MCF 10A (cell line): ENCODE measurements at regions not wholly inside any gene's neighbourhood (a gene's known extent, or its start where the extent isn't known, plus 50 kb on each side); places are given as distances from the start of the nearest gene placed in this dataset.

Experiments used
- BruUV-seq: library from RNA; stranded (reverse); fragments of 400-500 nt; replicated peaks from 2 replicates; lab custom pipeline; 2021; lab: Mats Ljungman, UMichigan
- CTCF ChIA-PET: fragments of 300-600 bp; sonication (Branson Sonifier 250); formaldehyde crosslinking; extraction: SDS; loops from one replicate; lab custom pipeline; 2021; ENCODE audit warnings: antibody characterized with exemption, inconsistent platforms; lab: Yijun Ruan, JAX
- POLR2A ChIA-PET: fragments of 300-600, 350-650 bp; sonication (Branson Sonifier 250); formaldehyde crosslinking; extraction: SDS; loops from one replicate; lab custom pipeline; 2020; ENCODE audit warnings: antibody characterized with exemption, inconsistent platforms; lab: Yijun Ruan, JAX
- DNase-seq: peaks from one replicate; pipeline ENCODE4 v3.0.0-alpha.2; 2018; ENCODE audit not compliant: unreplicated experiment
- H3K27ac Mint-ChIP-seq: one replicate; pipeline ENCODE4 v1.8.0; 2022; ENCODE audit warnings: mild to moderate bottlenecking, low read depth, mixed read lengths; ENCODE audit not compliant: unreplicated experiment
- H3K27me3 Mint-ChIP-seq: one replicate; pipeline ENCODE4 v1.8.0; 2022; ENCODE audit warnings: mixed read lengths; ENCODE audit not compliant: insufficient read depth, unreplicated experiment
- H3K36me3 Mint-ChIP-seq: one replicate; pipeline ENCODE4 v1.8.0; 2022; ENCODE audit warnings: mild to moderate bottlenecking, moderate library complexity, mixed read lengths; ENCODE audit not compliant: insufficient read depth, unreplicated experiment
- H3K4me1 Mint-ChIP-seq: one replicate; pipeline ENCODE4 v1.8.0; 2022; ENCODE audit warnings: mixed read lengths; ENCODE audit not compliant: insufficient read depth, unreplicated experiment
- H3K4me3 Mint-ChIP-seq: one replicate; pipeline ENCODE4 v1.8.0; 2022; ENCODE audit warnings: mild to moderate bottlenecking, moderate library complexity, mixed read lengths; ENCODE audit not compliant: unreplicated experiment
- H3K9me3 Mint-ChIP-seq: one replicate; pipeline ENCODE4 v1.8.0; 2022; ENCODE audit warnings: mixed read lengths; ENCODE audit not compliant: unreplicated experiment
- CTCF ChIP-seq: fragments of 200-600 bp; IDR thresholded peaks from one replicate; pipeline ENCODE4 v1.8.0; 2022; ENCODE audit warnings: antibody characterized with exemption, mild to moderate bottlenecking; ENCODE audit not compliant: unreplicated experiment
- intact Hi-C: fragments of 100-400 bp; cut with micrococcal nuclease; formaldehyde crosslinking; loops from 2 replicates; pipeline ENCODE4 v1.14.1; 2022

GRCh38 chr4:129167640-129168260 lies 71.8 kb downstream of the C4orf33 start:
- H3K9me3 Mint-ChIP-seq, result no peaks in the 10 kb centered on the region
- BruUV-seq, result no TSS peak
- intact Hi-C loops, result no loop called here
- H3K27ac Mint-ChIP-seq, result no peak overlapping the region
- H3K27me3 Mint-ChIP-seq, result no peaks in the 10 kb centered on the region
- H3K4me1 Mint-ChIP-seq, result no peaks in the 10 kb centered on the region
- DNase-seq, result no peak
- ChIA-PET POLR2A (interaction anchor here (0.7 kb wide), 1 partner anchor 125 kb away, joined by 3 read pairs; no protein-coding TSS in a partner anchor), CTCF (interaction anchor here (0.6 kb wide), 1 partner anchor 174 kb away, joined by 3 read pairs; no protein-coding TSS in a partner anchor)
- TF ChIP-seq CTCF, result no peak
- H3K4me3 Mint-ChIP-seq, result no peak overlapping the region
- H3K36me3 Mint-ChIP-seq, result no peaks in the 10 kb centered on the region

GRCh38 chr4:129172181-129172580 lies 76.2 kb downstream of the C4orf33 start:
- no peak for TF ChIP-seq CTCF
- no peak for DNase-seq
- no peaks in the 10 kb centered on the region for H3K36me3 Mint-ChIP-seq
- intact Hi-C loops, result no loop called here
- no peak overlapping the region for H3K27ac Mint-ChIP-seq
- no peak overlapping the region for H3K4me3 Mint-ChIP-seq
- ChIA-PET CTCF (no interaction called here), POLR2A (no interaction called here)
- H3K9me3 Mint-ChIP-seq, result no peaks in the 10 kb centered on the region
- no peaks in the 10 kb centered on the region for H3K4me1 Mint-ChIP-seq
- no TSS peak for BruUV-seq
- H3K27me3 Mint-ChIP-seq, result no peaks in the 10 kb centered on the region

GRCh38 chr4:129176864-129177263 lies 80.9 kb downstream of the C4orf33 start:
- TF ChIP-seq CTCF, result no peak
- H3K36me3 Mint-ChIP-seq, result no peaks in the 10 kb centered on the region
- ChIA-PET CTCF (no interaction called here), POLR2A (no interaction called here)
- intact Hi-C loops, result no loop called here
- no TSS peak for BruUV-seq
- H3K27me3 Mint-ChIP-seq, result no peaks in the 10 kb centered on the region
- no peaks in the 10 kb centered on the region for H3K4me1 Mint-ChIP-seq
- no peak overlapping the region for H3K4me3 Mint-ChIP-seq
- H3K9me3 Mint-ChIP-seq, result no peaks in the 10 kb centered on the region
- no peak for DNase-seq
- no peak overlapping the region for H3K27ac Mint-ChIP-seq

- CTCF ChIA-PET, result interaction anchor here (0.7 to 1.3 kb wide), 3 partner anchors 71 to 979 kb away, joined by 4 to 5 read pairs (median 5); no protein-coding TSS in a partner anchor
- Mint-ChIP-seq H3K27ac (peak overlapping the region; percentile 12), H3K36me3 (no peaks in the 10 kb centered on the region), H3K4me1 (no peaks in the 10 kb centered on the region), H3K4me3 (no peak overlapping the region), H3K27me3 (no peaks in the 10 kb centered on the region), H3K9me3 (no peaks in the 10 kb centered on the region)
- POLR2A ChIA-PET, result interaction anchor here (0.6 to 0.9 kb wide), 3 partner anchors 20 to 164 kb away, joined by 3 to 4 read pairs (median 3); no protein-coding TSS in a partner anchor
- no TSS peak for BruUV-seq
- intact Hi-C loops, result no loop called here
- TF ChIP-seq CTCF, result no peak
- DNase-seq, result peak; percentile 19
These were observed 83.3 kb downstream of the C4orf33 start for GRCh38 chr4:129179276-129179675.
